Uterus (tissue), 2 donors: ENCODE measurements at regions not wholly inside any gene's neighbourhood (a gene's known extent, or its start where the extent isn't known, plus 50 kb on each side); places are given as distances from the start of the nearest gene placed in this dataset.

Source experiments
- POLR2A ChIP-seq, 2 donors: fragments of 450-650 bp; IDR thresholded peaks; one replicate each; pipeline ENCODE4 v1.6.1; 2016; ENCODE audit warnings: antibody characterized with exemption in 2 of 2, mild to moderate bottlenecking in 1 of 2, moderate library complexity in 1 of 2
- TF ChIP-seq, protein P1 (sequence below), 4 experiments: fragments of 200-600 bp in 2 of 4; fragments of 450-650 bp in 2 of 4; sonication (generic) in 2 of 4; IDR thresholded peaks; one replicate each; pipeline ENCODE4 v1.5.1; 2016 to 2019; ENCODE audit warnings: antibody characterized with exemption in 4 of 4, mild to moderate bottlenecking in 2 of 4, moderate library complexity in 1 of 4

DNA sequence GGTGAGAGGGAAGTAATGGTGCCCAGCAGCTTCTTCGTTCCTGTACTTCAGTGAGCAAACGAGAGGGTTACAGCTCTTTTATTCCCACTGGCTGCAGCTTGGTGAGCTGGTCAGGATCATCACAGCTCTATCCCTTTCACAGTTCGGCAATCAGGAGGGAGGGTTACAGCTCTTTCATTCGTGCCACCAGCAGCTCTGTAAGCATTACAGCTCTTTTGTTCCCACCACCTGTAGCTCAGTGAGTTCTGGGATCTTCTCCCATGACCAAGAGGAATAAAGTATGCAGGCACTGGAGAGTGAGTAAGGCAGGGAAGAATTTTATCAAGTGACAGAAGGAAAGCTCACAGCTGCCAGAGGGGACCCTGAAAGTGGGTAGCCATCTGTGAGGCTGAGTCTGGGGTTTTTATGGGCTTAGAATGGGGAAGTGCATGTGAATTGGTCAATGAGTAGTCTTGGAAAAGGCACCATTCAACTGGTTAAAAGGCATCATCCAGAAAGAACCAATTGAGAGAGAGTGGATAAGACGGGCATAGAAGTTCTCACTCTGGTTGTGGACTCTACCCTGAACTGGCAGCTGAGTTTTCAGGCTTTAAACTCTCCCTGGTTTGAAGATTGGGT is 123.7 kb downstream of the COX18 start:
- TF ChIP-seq, protein P1, sequence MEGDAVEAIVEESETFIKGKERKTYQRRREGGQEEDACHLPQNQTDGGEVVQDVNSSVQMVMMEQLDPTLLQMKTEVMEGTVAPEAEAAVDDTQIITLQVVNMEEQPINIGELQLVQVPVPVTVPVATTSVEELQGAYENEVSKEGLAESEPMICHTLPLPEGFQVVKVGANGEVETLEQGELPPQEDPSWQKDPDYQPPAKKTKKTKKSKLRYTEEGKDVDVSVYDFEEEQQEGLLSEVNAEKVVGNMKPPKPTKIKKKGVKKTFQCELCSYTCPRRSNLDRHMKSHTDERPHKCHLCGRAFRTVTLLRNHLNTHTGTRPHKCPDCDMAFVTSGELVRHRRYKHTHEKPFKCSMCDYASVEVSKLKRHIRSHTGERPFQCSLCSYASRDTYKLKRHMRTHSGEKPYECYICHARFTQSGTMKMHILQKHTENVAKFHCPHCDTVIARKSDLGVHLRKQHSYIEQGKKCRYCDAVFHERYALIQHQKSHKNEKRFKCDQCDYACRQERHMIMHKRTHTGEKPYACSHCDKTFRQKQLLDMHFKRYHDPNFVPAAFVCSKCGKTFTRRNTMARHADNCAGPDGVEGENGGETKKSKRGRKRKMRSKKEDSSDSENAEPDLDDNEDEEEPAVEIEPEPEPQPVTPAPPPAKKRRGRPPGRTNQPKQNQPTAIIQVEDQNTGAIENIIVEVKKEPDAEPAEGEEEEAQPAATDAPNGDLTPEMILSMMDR (IDR thresholded peaks at IDR 0.05): no peak
- TF ChIP-seq POLR2A (IDR thresholded peaks at IDR 0.05): no peak
